ENCODE measurements at regions not wholly inside any gene's neighbourhood (a gene's known extent, or its start where the extent isn't known, plus 50 kb on each side); places are given as distances from the start of the nearest gene placed in this dataset.

DNA sequence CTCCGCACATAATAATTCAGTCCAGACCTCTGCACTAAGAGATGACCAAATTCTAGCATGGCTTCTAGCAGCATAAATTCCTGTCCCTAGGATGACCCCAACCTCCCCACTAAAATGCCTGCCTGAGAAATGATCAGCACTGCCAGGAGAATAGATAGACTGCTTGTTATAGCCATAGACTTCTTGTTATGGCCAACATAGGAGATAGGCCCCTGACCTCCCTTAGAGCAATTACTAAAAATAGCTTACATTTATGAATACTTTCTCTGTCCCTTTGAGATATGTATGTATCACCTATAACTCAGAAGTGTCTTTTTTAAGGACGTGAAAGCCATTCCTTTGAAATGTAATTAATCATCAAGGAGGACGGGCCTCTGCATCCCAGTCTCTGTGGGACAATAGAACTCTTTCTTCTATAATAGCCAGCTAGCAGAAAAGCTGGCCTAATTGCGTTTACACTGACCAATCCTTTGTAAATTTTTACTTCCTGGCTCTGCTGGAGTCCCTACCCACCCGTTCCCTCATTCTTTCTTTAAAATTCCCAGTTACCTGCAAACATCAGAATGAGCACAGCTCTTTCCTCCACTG is 1002.7 kb downstream of the CDH18 start:
- no peak for TF ChIP-seq EZH2phosphoT487 (IDR thresholded peaks at IDR 0.05; ENCODE audit: insufficient read depth, low read depth)
- no peak for TF ChIP-seq EZH2 (IDR thresholded peaks at IDR 0.05; ENCODE audit: insufficient read depth, poor library complexity, severe bottlenecking)
